GM18951 (cell line): ENCODE measurements at regions not wholly inside any gene's neighbourhood (a gene's known extent, or its start where the extent isn't known, plus 50 kb on each side); places are given as distances from the start of the nearest gene placed in this dataset.
"Not testable (repeated sequence)": the region's sequence is repeated elsewhere in the genome, so short reads cannot be mapped to it uniquely, and the experiment has no call there.

ENCODE experiments used
- POLR2A ChIP-seq: IDR thresholded peaks from 4 replicates; pipeline ENCODE4 v1.6.1; 2011; ENCODE audit warnings: mild to moderate bottlenecking; ENCODE audit not compliant: insufficient read length, insufficient read depth; ENCODE audit errors: extremely low read depth
- in situ Hi-C: fragments of 300-500 bp; cut with MboI; formaldehyde crosslinking; loops from one replicate; pipeline ENCODE4 v1.12.0; 2022; ENCODE audit warnings: low sequenced_read_pairs, mixed read lengths, inconsistent platforms; ENCODE audit not compliant: unreplicated experiment

- in situ Hi-C loops, result no loop called here
Observed at GRCh38 chr12:131471271-131471905, 239.5 kb upstream of the SFSWAP start.

GRCh38 chr12:131471946-131472732, 238.8 kb upstream of the SFSWAP start:
- no peak for TF ChIP-seq POLR2A
- in situ Hi-C loops, result no loop called here

More at GRCh38 chr12:131471271-131471905, 239.5 kb upstream of the SFSWAP start:
- TF ChIP-seq POLR2A, result no peak

- in situ Hi-C loops, result no loop called here
- TF ChIP-seq POLR2A, result no peak
Observed at GRCh38 chr12:131473261-131473660, 237.6 kb upstream of the SFSWAP start.

GRCh38 chr12:131473741-131474709, 236.9 kb upstream of the SFSWAP start:
- in situ Hi-C loops, result no loop called here
- no peak for TF ChIP-seq POLR2A

GRCh38 chr12:131475012-131475411, 235.9 kb upstream of the SFSWAP start:
- in situ Hi-C loops, result not testable (repeated sequence)

- no peak for TF ChIP-seq POLR2A
- in situ Hi-C loops, result no loop called here
Observed at GRCh38 chr12:131477613-131478012, 233.3 kb upstream of the SFSWAP start.

GRCh38 chr12:131478468-131478867, 232.4 kb upstream of the SFSWAP start:
- TF ChIP-seq POLR2A, result no peak
- in situ Hi-C loops, result no loop called here

GRCh38 chr12:131482199-131482598, 228.7 kb upstream of the SFSWAP start:
- no peak for TF ChIP-seq POLR2A
- in situ Hi-C loops, result no loop called here

- TF ChIP-seq POLR2A, result no peak
- in situ Hi-C loops, result no loop called here
Observed at GRCh38 chr12:131482686-131483085, 228.2 kb upstream of the SFSWAP start.

- no peak for TF ChIP-seq POLR2A
- in situ Hi-C loops, result no loop called here
Observed at GRCh38 chr12:131486451-131487230, 224.2 kb upstream of the SFSWAP start.

GRCh38 chr12:131487388-131488124, 223.3 kb upstream of the SFSWAP start:
- in situ Hi-C loops, result no loop called here
- no peak for TF ChIP-seq POLR2A

- TF ChIP-seq POLR2A, result no peak
- in situ Hi-C loops, result no loop called here
Observed at GRCh38 chr12:131489718-131490117, 221.2 kb upstream of the SFSWAP start.
